HFFc6 (cell line): ENCODE measurements at regions not wholly inside any gene's neighbourhood (a gene's known extent, or its start where the extent isn't known, plus 50 kb on each side); places are given as distances from the start of the nearest gene placed in this dataset.

ENCODE experiments used
- DNase-seq: peaks from one replicate; pipeline ENCODE4 v3.0.0-alpha.2; 2018
- H3K27ac Mint-ChIP-seq: 2 replicates; pipeline ENCODE4 v1.8.0; 2020; ENCODE audit warnings: mild to moderate bottlenecking, mixed read lengths
- H3K27me3 Mint-ChIP-seq: 2 replicates; pipeline ENCODE4 v1.8.0; 2021; ENCODE audit warnings: mild to moderate bottlenecking, moderate library complexity, mixed read lengths; ENCODE audit not compliant: insufficient read depth
- H3K36me3 Mint-ChIP-seq: 2 replicates; pipeline ENCODE4 v1.8.0; 2021; ENCODE audit warnings: low read depth, mixed read lengths
- H3K4me1 Mint-ChIP-seq: 2 replicates; pipeline ENCODE4 v1.8.0; 2020; ENCODE audit warnings: low read depth, mixed read lengths
- H3K4me3 Mint-ChIP-seq: 2 replicates; pipeline ENCODE4 v1.8.0; 2020; ENCODE audit warnings: mild to moderate bottlenecking, moderate library complexity, mixed read lengths
- H3K9me3 Mint-ChIP-seq: 2 replicates; pipeline ENCODE4 v1.8.0; 2020; ENCODE audit warnings: mild to moderate bottlenecking, mixed read lengths
- TF ChIP-seq, protein P1 (sequence below): fragments of 200-600 bp; sonication (generic); IDR thresholded peaks from 2 replicates; pipeline ENCODE4 v1.5.0; 2021; ENCODE audit warnings: antibody characterized with exemption, mild to moderate bottlenecking

DNA sequence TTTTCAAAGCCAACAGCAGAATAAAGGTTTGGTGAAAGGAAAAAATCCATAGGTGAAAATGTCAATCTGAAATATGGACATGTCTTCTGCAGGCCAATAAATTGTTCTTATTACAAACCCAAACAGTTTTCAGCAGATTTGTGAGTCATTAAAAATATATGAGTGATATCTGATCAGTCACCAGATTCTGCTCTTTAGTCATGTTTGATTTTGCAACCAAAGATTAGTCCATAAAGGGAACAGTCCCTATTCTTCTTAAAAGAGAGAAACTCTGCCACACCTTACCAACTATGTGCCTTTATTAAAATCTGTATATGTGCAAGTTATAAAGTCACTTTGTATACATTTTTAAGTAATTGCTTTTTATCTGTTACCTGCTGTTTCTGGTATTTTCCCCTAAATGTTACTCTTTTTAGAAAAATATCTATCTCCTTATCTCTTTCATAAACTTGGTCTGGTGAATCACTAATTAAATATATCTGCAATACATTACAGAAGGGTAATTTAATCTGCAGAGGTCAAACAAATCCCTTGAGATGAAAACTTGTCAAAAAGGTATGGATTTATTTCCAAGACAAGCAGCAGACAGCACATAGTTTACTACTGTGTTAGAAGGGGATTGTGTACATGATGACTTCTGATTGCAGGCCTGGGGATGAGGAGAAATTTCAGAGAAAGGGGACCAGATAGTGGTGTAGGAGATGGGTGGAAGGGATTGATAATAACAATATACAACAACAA is 322.9 kb upstream of the NWD2 start:
- no peak overlapping the region for H3K27ac Mint-ChIP-seq
- no peaks in the 10 kb centered on the region for H3K36me3 Mint-ChIP-seq
- H3K4me3 Mint-ChIP-seq: no peak overlapping the region
- no peaks in the 10 kb centered on the region for H3K4me1 Mint-ChIP-seq
- TF ChIP-seq, protein P1, sequence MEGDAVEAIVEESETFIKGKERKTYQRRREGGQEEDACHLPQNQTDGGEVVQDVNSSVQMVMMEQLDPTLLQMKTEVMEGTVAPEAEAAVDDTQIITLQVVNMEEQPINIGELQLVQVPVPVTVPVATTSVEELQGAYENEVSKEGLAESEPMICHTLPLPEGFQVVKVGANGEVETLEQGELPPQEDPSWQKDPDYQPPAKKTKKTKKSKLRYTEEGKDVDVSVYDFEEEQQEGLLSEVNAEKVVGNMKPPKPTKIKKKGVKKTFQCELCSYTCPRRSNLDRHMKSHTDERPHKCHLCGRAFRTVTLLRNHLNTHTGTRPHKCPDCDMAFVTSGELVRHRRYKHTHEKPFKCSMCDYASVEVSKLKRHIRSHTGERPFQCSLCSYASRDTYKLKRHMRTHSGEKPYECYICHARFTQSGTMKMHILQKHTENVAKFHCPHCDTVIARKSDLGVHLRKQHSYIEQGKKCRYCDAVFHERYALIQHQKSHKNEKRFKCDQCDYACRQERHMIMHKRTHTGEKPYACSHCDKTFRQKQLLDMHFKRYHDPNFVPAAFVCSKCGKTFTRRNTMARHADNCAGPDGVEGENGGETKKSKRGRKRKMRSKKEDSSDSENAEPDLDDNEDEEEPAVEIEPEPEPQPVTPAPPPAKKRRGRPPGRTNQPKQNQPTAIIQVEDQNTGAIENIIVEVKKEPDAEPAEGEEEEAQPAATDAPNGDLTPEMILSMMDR: no peak
- H3K27me3 Mint-ChIP-seq: no peaks in the 10 kb centered on the region
- DNase-seq: no peak
- H3K9me3 Mint-ChIP-seq: peaks cover 48% of the 10 kb centered on the region

GRCh38 chr4:36930562-36931111 is 313.9 kb upstream of the NWD2 start:
- no peaks in the 10 kb centered on the region for H3K27me3 Mint-ChIP-seq
- H3K4me1 Mint-ChIP-seq: no peaks in the 10 kb centered on the region
- peaks cover 40% of the 10 kb centered on the region for H3K9me3 Mint-ChIP-seq
- DNase-seq: no peak
- no peak overlapping the region for H3K27ac Mint-ChIP-seq
- TF ChIP-seq, protein P1: no peak
- no peak overlapping the region for H3K4me3 Mint-ChIP-seq
- no peaks in the 10 kb centered on the region for H3K36me3 Mint-ChIP-seq

GRCh38 chr4:36944232-36944631 is 300.3 kb upstream of the NWD2 start:
- no peak overlapping the region for H3K27ac Mint-ChIP-seq
- no peaks in the 10 kb centered on the region for H3K36me3 Mint-ChIP-seq
- no peak overlapping the region for H3K4me3 Mint-ChIP-seq
- H3K4me1 Mint-ChIP-seq: no peaks in the 10 kb centered on the region
- DNase-seq: no peak
- TF ChIP-seq, protein P1: no peak
- H3K27me3 Mint-ChIP-seq: no peaks in the 10 kb centered on the region
- peaks cover 30% of the 10 kb centered on the region for H3K9me3 Mint-ChIP-seq

GRCh38 chr4:36961420-36961819 is 283.1 kb upstream of the NWD2 start:
- no peak overlapping the region for H3K27ac Mint-ChIP-seq
- H3K36me3 Mint-ChIP-seq: no peaks in the 10 kb centered on the region
- H3K27me3 Mint-ChIP-seq: no peaks in the 10 kb centered on the region
- no peaks in the 10 kb centered on the region for H3K4me1 Mint-ChIP-seq
- no peak for DNase-seq
- H3K4me3 Mint-ChIP-seq: no peak overlapping the region
- TF ChIP-seq, protein P1: no peak
- peaks cover 39% of the 10 kb centered on the region for H3K9me3 Mint-ChIP-seq

GRCh38 chr4:36966756-36967460 is 277.6 kb upstream of the NWD2 start:
- Mint-ChIP-seq H3K4me3 (no peak overlapping the region), H3K27ac (no peak overlapping the region), H3K9me3 (peaks cover 53% of the 10 kb centered on the region), H3K27me3 (no peaks in the 10 kb centered on the region), H3K36me3 (no peaks in the 10 kb centered on the region), H3K4me1 (no peaks in the 10 kb centered on the region)
- no peak for DNase-seq
- TF ChIP-seq, protein P1: no peak
